GM12878 (cell line): ENCODE measurements at regions not wholly inside any gene's neighbourhood (a gene's known extent, or its start where the extent isn't known, plus 50 kb on each side); places are given as distances from the start of the nearest gene placed in this dataset.

ENCODE experiments used
- ATAC-seq: fragments of 200-7000 bp; cut with Tn5 transposase; 3 replicates; pipeline ENCODE4 v1.9.1; 2020; ENCODE audit warnings: mild to moderate bottlenecking, moderate library complexity
- BruUV-seq: library from RNA; stranded (reverse); fragments of 400-500 nt; replicated peaks from 2 replicates; lab custom pipeline; 2021; lab: Mats Ljungman, UMichigan
- CTCF ChIA-PET: fragments of 300-600 bp; sonication (Branson Sonifier 250); formaldehyde crosslinking; extraction: SDS; loops from one replicate; lab custom pipeline; 2021; ENCODE audit warnings: inconsistent platforms; lab: Yijun Ruan, JAX
- POLR2A ChIA-PET: fragments of 350-600 bp; formaldehyde crosslinking; extraction: SDS; loops from one replicate; lab custom pipeline; 2021; ENCODE audit warnings: inconsistent platforms; lab: Charles Lee
- RAD21 ChIA-PET: fragments of 300-600 bp; sonication (Branson Sonifier 250); formaldehyde crosslinking; loops from one replicate; lab custom pipeline; 2023; ENCODE audit warnings: antibody characterized with exemption; ENCODE audit not compliant: unreplicated experiment; lab: Charles Lee
- SMC1A ChIA-PET: fragments of 300-600 bp; sonication (Branson Sonifier 250); formaldehyde crosslinking; loops from one replicate; lab custom pipeline; 2023; ENCODE audit not compliant: unreplicated experiment, uncharacterized antibody; lab: Charles Lee
- DNase-seq: peaks from one replicate; pipeline ENCODE4 v3.0.0-alpha.2; 2011; ENCODE audit warnings: low read depth, low spot score
- FAIRE-seq: peaks from 3 replicates; lab custom pipeline; 2011; peaks lifted over from hg19 to GRCh38; lab: Jason Lieb, UNC
- H2AFZ ChIP-seq: 2 replicates; pipeline ENCODE4 v1.6.0; 2011; ENCODE audit warnings: low read depth, low read length, control low read depth; ENCODE audit not compliant: control insufficient read depth
- H3K27ac ChIP-seq: 2 replicates; pipeline ENCODE4 v1.5.1; 2011; ENCODE audit warnings: control low read depth; ENCODE audit not compliant: control insufficient read depth, insufficient read depth
- H3K27me3 ChIP-seq, 2 experiments: replicated peaks in 1 of 2; 2 replicates each; pipeline versions ENCODE4 v1.6.0 to v1.6.1; 2011; ENCODE audit warnings: low read length in 1 of 2; ENCODE audit not compliant: control insufficient read depth in 2 of 2, insufficient read depth in 2 of 2
- H3K36me3 ChIP-seq, 2 experiments: 2 replicates each; pipeline ENCODE4 v1.5.1; 2011; ENCODE audit warnings: low read length in 1 of 2; ENCODE audit not compliant: control insufficient read depth in 2 of 2, insufficient read depth in 2 of 2
- H3K4me1 ChIP-seq: 2 replicates; pipeline ENCODE4 v1.6.1; 2011; ENCODE audit warnings: mild to moderate bottlenecking, low read length, moderate library complexity, mixed read lengths; ENCODE audit not compliant: control insufficient read depth, insufficient read depth
- H3K4me2 ChIP-seq: 2 replicates; pipeline ENCODE4 v1.6.0; 2011; ENCODE audit warnings: control low read depth; ENCODE audit not compliant: control insufficient read depth, insufficient read depth
- H3K4me3 ChIP-seq: fragments of 200-600 bp; sonication (generic); 2 replicates; pipeline ENCODE4 v1.5.1; 2016
- H3K79me2 ChIP-seq: 2 replicates; pipeline ENCODE4 v1.6.0; 2011; ENCODE audit warnings: low read length; ENCODE audit not compliant: control insufficient read depth, insufficient read depth
- H3K9ac ChIP-seq: 2 replicates; pipeline ENCODE4 v1.8.0; 2011; ENCODE audit warnings: low read length, control low read depth, mixed read lengths; ENCODE audit not compliant: control insufficient read depth, insufficient read depth
- H3K9me3 ChIP-seq: replicated peaks from 3 replicates; pipeline ENCODE4 v1.5.1; 2011; ENCODE audit warnings: mild to moderate bottlenecking, low read length; ENCODE audit not compliant: control insufficient read depth, insufficient read depth
- H4K20me1 ChIP-seq: 2 replicates; pipeline ENCODE4 v1.6.0; 2011; ENCODE audit not compliant: control insufficient read depth, insufficient read depth
- BRCA1 ChIP-seq: IDR thresholded peaks from 2 replicates; pipeline ENCODE4 v1.6.1; 2011; ENCODE audit warnings: low read depth, low read length, improper control_type of control experiment
- CHD4 ChIP-seq: fragments of 200-600 bp; sonication (generic); IDR thresholded peaks from 2 replicates; pipeline ENCODE4 v1.6.1; 2016; ENCODE audit warnings: mild to moderate bottlenecking
- ESRRA ChIP-seq: IDR thresholded peaks from 2 replicates; pipeline ENCODE4 v1.6.1; 2012; ENCODE audit warnings: mild to moderate bottlenecking, low read length, improper control_type of control experiment
- GATAD2B ChIP-seq: fragments of 450-650 bp; conservative IDR thresholded peaks from 2 replicates; pipeline ENCODE4 v1.6.1; 2017; ENCODE audit warnings: low read depth, mild to moderate bottlenecking, moderate library complexity
- MYB ChIP-seq: fragments of 150-350 bp; IDR thresholded peaks from 2 replicates; pipeline ENCODE4 v1.6.1; 2014; ENCODE audit warnings: mild to moderate bottlenecking, low read depth, low read length, borderline replicate concordance
- PML ChIP-seq: IDR thresholded peaks from 2 replicates; pipeline ENCODE4 v1.6.1; 2012; ENCODE audit warnings: low read length, inconsistent platforms
- RUNX3 ChIP-seq: IDR thresholded peaks from 2 replicates; pipeline ENCODE4 v1.6.1; 2012; ENCODE audit warnings: low read length, inconsistent platforms
- ZNF207 ChIP-seq: fragments of 450-650 bp; IDR thresholded peaks from 2 replicates; pipeline ENCODE4 v1.6.1; 2014; ENCODE audit warnings: antibody characterized with exemption, mild to moderate bottlenecking, borderline replicate concordance
- WGBS: methylation state at CpG from one replicate; pipeline ENCODE4 v1.1.6; 2016; ENCODE audit warnings: low lambda C conversion rate; ENCODE audit not compliant: insufficient replicate concordance, insufficient coverage; ENCODE audit errors: missing lambda C conversion rate; 5-methylcytosine and 5-hydroxymethylcytosine counted together
- in situ Hi-C: fragments of 300-500 bp; cut with MboI; formaldehyde crosslinking; loops from 9 replicates; pipeline ENCODE4 v1.14.3; 2018; ENCODE audit warnings: mixed read lengths
- intact Hi-C: fragments of 100-400 bp; cut with micrococcal nuclease; formaldehyde crosslinking; loops from one replicate; pipeline ENCODE4 v1.14.2; 2022; ENCODE audit not compliant: unreplicated experiment
- TF ChIP-seq, protein P1 (sequence below): fragments of 450-650 bp; formaldehyde crosslinking; IDR thresholded peaks from 2 replicates; pipeline ENCODE4 v1.4.0; 2022; ENCODE audit warnings: mild to moderate bottlenecking, moderate library complexity
- TF ChIP-seq, protein P2 (sequence below): IDR thresholded peaks from 2 replicates; pipeline ENCODE4 v1.6.1; 2012; ENCODE audit warnings: low read depth, low read length, improper control_type of control experiment

DNA sequence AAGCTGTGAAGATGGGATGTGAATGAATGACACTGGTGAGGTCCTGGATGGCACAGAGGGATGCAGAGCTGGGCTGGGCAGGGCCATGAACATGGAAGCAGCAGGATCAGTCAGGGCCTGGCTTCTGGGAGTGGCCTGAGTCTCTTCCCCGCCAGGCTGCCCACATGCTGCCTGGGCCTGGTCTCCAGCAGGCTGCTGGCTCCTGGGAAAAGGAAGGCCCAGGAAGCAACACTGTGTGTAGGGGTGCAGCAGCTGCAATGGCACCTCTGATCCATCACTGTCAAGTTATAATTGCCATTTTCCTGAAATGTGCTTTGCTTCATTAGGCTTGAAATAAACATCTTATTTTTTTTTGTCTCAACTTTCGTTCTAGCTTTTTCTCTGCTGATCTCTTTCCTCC is 260.2 kb upstream of the N4BP1 start:
- ChIA-PET SMC1A (no interaction called here), POLR2A (no interaction called here), RAD21 (no interaction called here), CTCF (no interaction called here)
- in situ Hi-C loops (no loop called here), intact Hi-C loops (no loop called here)
- Histone ChIP-seq H3K36me3 (no peaks in the 10 kb centered on the region), H3K27me3 (no peaks in the 10 kb centered on the region), H3K4me2 (no peak overlapping the region), H3K4me1 (no peaks in the 10 kb centered on the region), H3K9ac (no peak overlapping the region), H3K27ac (no peak overlapping the region), H3K4me3 (no peak overlapping the region), H4K20me1 (no peaks in the 10 kb centered on the region), H2AFZ (no peak overlapping the region), H3K9me3 (no peaks in the 10 kb centered on the region), H3K79me2 (no peaks in the 10 kb centered on the region)
- FAIRE-seq (no peak), DNase-seq (no peak), ATAC-seq (no peak)
- BruUV-seq: no TSS peak
- WGBS: 0% methylated on average over 2 of the region's 2 CpGs
- no peak for TF ChIP-seq ESRRA
- TF ChIP-seq BRCA1: no peak
- no peak for TF ChIP-seq PML
- TF ChIP-seq, protein P1, sequence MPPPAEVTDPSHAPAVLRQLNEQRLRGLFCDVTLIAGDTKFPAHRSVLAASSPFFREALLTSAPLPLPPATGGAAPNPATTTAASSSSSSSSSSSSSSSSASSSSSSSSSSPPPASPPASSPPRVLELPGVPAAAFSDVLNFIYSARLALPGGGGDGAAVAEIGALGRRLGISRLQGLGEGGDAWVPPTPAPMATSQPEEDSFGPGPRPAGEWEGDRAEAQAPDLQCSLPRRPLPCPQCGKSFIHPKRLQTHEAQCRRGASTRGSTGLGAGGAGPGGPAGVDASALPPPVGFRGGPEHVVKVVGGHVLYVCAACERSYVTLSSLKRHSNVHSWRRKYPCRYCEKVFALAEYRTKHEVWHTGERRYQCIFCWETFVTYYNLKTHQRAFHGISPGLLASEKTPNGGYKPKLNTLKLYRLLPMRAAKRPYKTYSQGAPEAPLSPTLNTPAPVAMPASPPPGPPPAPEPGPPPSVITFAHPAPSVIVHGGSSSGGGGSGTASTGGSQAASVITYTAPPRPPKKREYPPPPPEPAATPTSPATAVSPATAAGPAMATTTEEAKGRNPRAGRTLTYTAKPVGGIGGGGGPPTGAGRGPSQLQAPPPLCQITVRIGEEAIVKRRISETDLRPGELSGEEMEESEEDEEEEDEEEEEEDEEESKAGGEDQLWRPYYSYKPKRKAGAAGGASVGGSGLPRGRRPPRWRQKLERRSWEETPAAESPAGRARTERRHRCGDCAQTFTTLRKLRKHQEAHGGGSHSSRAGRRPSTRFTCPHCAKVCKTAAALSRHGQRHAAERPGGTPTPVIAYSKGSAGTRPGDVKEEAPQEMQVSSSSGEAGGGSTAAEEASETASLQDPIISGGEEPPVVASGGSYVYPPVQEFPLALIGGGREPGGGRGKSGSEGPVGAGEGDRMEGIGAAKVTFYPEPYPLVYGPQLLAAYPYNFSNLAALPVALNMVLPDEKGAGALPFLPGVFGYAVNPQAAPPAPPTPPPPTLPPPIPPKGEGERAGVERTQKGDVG (CRISPR knock-in tag): no peak
- no peak for TF ChIP-seq GATAD2B
- TF ChIP-seq, protein P2, sequence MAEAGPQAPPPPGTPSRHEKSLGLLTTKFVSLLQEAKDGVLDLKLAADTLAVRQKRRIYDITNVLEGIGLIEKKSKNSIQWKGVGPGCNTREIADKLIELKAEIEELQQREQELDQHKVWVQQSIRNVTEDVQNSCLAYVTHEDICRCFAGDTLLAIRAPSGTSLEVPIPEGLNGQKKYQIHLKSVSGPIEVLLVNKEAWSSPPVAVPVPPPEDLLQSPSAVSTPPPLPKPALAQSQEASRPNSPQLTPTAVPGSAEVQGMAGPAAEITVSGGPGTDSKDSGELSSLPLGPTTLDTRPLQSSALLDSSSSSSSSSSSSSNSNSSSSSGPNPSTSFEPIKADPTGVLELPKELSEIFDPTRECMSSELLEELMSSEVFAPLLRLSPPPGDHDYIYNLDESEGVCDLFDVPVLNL: no peak
- TF ChIP-seq ZNF207: no peak
- no peak for TF ChIP-seq CHD4
- no peak for TF ChIP-seq MYB
- no peak for TF ChIP-seq RUNX3
